GM18511 (cell line): ENCODE measurements at regions not wholly inside any gene's neighbourhood (a gene's known extent, or its start where the extent isn't known, plus 50 kb on each side); places are given as distances from the start of the nearest gene placed in this dataset.

Experiments
- ATAC-seq: cut with Tn5 transposase; IDR thresholded peaks from one replicate; pipeline ENCODE4 v1.9.1; 2021; ENCODE audit warnings: mild to moderate bottlenecking, moderate library complexity; ENCODE audit not compliant: unreplicated experiment

DNA sequence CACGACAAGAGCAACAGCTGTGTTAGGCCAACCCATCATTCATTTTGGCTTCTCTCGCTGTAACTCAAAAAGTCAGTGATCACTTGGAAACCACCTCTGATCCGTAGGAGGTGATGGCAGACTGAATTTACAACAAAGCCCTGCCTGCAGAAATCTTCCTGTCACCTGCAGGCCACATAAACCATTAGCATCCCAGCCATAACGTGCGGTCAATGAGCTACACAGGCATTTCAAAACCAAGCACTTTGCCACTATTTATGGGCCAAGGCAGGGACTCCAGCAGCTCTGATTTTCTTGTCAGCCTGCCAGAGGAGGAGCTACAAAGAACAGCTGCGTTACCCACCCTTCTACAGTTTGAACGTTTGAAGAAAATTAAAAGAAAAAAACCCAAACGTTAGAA lies 228.1 kb upstream of the PPARGC1A start:
- no peak for ATAC-seq

DNA sequence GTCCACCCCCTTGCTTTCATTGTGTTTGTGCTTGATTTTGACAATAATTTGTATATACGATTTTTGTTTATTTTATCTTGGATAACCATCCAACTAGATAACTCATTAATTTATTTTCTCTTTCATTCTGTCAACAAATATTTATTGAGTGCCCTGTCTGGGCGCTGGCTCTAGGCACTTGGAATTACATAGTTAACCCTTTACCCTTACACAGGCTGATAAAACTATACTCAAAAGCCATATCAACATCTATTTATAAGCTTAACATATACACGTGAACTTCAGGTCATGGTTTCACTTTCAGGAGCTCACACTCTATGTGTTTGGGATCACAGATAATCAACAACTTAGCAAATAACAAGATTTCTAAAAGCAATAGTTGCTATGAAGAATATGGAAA lies 226.3 kb upstream of the PPARGC1A start:
- no peak for ATAC-seq

DNA sequence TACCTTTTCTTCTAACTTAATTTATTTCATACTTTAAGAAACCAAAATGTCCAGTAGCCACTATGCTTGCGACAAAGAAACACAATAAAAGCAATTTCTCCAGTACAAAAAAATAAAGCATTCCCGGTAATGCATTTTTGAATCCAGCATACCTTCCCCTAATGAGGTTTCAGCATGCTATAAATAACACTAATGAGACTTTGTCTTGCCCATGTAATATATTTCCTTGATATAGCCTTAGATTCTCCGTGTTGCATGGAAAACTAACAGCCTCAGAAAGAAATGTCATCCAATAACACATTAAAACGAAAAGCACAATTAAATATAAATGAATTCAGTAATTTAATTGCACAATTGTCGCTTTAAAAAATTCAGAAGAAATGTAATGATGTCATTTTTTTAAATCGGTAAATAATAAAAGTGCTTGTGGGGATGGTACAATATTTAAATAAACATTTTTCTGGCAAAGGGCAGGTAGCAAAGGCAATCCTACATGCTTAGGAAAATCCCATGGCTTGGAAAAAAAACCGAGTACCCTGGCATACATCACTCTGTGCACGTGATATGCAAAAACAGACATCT lies 225.2 kb upstream of the PPARGC1A start:
- ATAC-seq, result no peak

DNA sequence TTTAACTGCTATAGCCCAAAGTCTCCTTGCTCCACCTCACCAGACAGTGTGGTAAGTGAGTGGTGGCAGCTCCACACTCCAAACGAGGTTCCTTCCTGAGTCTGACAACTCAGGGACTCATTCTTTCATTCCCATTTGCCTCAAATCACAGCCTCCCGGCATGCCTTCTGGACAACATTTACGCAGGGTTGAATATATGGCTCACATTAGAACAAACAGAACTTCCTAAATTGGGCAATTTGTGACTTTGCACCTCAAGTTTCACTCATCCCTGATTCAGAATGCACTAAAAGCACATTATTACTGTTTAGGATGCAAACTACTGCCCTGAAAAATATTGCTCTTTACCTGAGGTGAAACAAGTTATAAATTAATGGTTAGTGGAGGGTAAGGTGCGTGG lies 224.6 kb upstream of the PPARGC1A start:
- ATAC-seq, result no peak

DNA sequence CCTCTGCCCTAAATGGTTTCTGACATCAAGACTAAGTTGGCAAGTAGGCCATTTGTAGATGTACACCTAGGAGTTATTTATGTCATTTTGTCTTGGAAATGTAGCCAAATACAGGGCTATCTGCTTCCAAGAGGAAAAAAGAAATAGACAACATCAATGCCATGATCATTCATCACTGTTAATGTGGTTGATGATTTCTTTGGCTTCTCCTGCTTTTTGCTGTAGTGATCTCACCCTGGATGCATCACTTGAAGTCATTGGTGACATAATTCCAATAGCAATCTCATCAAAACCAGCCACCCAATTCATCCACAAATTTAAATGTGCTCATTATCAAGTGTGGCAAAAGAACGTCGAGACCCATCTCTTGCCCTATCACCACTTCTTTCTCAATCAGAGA lies 222.6 kb upstream of the PPARGC1A start:
- ATAC-seq, result no peak

DNA sequence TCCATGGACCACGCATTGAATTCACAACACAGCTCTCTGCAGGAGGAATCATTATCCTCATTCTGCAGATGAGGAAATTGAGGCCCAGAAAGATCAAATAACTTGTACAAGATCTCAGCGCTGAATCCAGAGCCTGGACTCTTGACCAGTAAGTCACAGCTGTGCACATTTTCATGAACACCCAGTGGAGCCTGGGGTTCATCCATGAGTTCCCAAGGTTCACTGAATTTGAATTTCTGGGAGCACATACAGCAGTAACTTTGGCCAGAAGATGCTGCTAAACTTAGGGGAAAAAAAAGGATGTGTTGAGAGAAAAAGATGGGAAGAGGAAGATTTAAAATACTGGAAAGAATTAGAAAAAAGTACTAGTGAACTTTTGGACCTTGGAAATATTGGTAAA lies 218.7 kb upstream of the PPARGC1A start:
- no peak for ATAC-seq

DNA sequence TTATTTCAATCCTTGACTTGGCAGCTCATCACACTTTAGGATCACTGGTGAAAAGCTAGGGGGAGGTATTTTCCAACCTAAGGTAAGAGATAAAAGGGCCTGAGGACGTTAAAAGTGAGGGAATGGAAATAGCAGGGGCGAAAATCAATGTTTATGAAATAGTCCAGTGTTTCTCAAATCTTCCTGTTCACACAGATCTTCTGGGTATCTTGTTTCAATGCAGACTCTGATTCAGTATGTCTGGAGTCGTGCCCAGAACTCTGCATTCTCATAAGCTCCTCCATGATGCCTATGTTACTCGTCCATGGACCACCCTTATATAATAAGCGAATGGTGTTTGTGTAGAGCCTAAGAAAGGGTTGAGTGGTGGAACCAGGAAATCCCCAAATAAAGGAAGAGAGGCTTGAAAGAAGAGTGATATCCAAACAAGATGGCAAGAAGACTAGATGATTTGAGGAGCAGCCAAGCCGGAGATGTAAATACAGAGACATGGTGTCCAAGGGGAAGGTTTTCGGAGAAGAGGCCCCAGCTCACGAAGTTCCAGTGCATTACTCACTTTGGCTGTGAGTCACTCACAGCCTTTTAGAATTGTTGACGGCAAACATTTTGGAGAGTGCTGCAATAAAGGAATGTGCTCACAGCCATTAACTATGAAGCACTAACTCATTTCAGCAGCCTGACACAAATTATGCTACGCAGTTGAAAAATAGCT lies 215.6 kb upstream of the PPARGC1A start:
- ATAC-seq, result no peak

DNA sequence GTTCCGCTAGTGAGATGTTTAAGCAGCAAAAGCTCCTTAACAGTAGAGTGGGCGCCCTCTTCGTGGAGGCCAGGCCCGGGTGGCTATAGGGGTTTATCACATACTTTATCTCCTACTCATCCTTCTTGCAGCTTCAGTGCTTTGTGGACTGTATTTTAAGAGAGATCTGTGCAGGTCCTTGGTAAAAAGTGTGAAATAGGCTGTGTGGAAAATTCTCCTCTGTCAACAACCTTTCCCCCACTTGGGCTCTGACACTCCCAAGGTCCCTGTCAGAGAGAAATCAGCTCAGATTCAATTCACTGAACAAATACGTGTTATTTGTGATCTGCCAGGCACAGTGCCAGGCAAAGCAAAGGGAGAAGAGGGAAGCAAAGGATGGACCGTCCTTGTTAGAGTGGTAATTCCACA lies 214.3 kb upstream of the PPARGC1A start:
- ATAC-seq, result no peak

DNA sequence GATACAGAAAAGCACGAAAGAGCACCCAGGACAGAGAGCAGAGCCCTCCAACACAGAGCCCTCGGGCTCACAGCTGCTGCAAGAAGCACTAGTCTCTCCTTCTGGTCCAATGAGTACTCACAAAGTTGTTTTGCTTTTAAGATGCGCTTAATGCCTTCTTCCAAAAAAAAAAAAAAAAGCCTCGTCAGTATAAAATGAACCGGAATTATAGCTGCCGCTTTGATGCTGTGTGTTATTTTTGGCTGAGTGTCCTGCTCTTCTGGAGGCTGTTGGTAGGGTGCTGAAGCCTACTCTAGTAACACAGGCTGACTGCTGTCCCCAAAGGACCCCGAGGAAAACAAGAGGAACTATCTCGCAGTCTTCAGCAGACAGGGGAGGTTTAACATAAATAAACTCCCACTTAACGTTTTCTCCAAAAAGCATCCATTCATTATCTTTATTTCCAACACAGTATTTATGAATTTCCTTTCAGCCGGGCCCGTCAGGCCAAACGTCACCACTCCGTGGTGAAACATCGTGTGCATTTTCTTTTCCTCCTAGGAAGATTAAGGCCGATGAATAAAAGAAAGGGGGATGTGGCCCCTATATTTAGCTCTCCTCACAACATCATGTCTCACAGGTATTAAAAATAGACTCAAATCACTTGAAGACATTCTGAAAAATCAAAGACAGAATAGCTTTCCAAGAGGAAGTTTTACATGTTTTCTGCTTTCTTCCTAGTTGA lies 213.7 kb upstream of the PPARGC1A start:
- no peak for ATAC-seq

DNA sequence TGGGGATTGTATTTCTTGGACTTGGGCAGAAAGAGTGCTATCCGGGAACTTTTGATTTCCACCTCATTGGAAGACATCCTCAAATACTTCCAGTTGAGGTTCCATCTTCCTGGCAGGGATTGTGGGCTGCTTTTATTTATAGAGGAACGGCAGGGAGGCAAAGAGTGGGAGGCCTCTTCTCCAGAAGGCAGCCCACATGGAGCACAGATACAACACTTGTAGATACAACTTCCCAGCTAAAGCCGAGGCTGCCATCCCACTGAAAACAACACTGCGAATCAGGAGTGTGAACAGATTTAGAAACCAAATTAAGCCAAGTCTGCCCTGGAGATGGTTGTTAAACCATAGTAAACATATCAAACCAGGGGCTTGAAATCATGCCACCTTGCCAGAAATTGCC lies 212.8 kb upstream of the PPARGC1A start:
- no peak for ATAC-seq

DNA sequence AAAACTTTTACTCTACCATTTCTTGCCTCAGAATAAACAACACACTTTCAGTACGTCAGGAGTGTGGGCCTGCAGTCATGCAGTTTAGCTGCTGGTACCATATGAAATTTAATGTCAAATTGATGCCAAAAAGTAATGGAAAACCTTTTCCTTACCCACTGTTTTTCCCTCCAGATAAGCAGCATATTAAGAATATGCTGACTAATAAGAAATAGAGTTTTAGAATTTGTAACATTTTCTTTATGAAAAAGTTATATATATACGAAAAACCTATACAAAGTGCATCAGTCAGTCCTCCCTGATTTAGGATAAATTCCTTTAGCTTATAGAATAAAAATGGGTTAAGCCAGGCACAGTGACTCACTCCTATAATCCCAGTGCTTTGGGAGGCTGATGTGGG lies 206.8 kb upstream of the PPARGC1A start:
- no peak for ATAC-seq

DNA sequence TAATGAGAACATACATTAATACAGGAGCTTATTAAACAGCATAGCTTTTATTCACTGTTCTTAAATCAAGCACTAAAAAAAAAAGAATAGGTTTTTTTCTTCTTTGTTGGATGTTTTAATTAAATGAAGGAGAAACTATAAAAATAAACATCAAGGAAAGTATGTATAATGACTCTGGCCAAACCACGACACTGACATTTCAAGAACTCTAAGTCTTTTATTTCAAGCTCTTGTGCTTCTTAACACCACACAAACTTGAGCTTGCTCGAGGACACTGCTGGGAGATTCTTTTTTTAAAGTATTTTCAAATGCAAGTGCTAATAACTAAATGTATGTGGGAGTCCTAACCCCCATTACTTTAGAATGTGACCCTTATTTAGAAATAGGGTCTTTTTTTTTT lies 204.9 kb upstream of the PPARGC1A start:
- no peak for ATAC-seq

DNA sequence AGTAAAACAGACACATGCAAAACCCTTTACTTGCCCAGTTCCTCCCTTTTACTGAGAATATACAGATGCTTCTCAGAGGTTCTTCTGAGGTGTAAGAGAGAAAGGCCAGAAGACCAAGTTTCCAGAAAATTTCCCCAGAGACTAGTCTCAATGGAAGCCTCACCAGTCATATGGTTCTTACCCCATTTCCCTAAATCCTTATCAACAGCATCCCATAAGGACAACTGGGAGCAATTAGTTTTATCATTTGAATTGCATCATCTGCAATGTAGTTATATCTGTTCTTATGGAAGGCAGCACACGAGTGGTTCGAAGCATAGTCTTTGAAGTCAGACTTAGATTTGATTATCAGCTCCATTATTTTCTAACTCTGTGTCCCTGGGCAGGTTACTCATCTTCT lies 203.6 kb upstream of the PPARGC1A start:
- ATAC-seq, result no peak

DNA sequence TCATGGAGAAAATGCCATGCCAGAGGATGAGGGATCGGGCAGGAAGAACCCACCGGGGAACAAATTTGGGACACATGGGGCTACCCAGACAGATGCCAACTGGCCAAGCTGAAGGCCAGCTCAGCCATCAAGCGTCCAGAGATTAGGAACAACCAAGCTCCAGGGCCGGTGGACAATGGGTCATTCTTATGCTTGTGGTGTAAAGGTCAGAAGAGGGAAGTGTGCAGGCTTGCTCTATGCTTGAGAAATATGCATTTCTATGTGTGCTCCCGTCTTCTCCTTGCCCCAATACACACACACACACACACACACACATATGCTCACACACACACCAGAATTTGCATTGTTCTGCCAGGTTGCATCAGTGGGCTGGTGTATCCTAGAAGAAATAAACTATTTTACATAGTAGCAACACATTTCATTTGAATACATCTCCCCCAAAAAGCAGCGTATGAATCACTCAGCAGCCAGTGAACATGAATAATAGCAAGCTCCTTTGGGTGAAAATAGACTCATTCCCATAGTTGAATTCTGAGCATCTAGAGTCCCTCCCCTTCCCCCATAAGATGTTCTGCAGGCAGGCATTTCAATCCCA lies 201.9 kb upstream of the PPARGC1A start:
- no peak for ATAC-seq

DNA sequence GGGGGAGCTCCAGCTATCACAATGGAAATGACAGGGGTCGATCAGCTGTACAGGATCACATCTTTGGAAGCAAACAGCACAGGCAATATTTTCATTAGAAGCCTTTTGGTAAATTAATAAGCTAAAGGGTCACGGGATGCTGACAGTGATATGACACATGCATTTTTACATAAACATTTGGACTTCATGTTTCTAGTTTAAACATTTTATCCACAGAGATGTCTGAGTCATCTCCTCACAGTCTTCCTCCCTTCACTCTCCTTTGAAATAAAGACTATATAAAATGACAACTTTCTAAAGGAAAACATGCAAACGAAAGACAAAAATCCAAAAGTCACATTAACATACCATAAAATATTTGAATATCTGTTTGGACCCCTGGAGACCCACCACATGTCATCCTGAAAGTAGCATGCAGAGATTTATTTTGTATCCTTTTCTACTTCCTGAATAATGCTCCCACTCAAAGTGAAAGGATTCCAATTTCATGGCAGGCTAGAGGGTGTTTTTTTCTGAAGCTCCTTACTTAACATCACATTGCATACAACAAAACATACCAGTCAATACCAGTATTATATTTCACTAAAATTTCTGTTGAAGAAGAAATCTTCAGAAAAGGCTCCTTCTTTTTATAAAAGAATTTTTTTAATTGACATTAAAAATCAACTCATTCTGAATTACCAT lies 200.1 kb upstream of the PPARGC1A start:
- ATAC-seq, result no peak

DNA sequence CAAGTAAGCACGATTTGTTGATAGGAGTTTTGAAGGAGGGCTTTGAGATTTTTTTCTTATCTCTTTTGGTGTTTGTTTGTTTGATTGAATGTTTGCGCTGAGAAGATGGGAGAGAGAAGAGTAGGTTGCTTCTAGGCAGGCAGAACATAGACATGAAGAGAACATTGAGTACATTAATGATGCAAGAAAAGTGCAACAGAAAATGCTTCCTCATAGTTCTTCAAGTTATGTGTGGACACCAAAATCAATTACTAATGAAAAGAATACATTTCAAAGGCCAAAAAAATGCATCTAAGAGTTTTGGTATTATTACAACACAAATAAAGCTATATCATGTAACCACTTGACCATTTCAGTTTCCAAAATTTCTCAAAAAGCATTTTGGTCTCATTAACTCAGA lies 191.0 kb upstream of the PPARGC1A start:
- no peak for ATAC-seq

DNA sequence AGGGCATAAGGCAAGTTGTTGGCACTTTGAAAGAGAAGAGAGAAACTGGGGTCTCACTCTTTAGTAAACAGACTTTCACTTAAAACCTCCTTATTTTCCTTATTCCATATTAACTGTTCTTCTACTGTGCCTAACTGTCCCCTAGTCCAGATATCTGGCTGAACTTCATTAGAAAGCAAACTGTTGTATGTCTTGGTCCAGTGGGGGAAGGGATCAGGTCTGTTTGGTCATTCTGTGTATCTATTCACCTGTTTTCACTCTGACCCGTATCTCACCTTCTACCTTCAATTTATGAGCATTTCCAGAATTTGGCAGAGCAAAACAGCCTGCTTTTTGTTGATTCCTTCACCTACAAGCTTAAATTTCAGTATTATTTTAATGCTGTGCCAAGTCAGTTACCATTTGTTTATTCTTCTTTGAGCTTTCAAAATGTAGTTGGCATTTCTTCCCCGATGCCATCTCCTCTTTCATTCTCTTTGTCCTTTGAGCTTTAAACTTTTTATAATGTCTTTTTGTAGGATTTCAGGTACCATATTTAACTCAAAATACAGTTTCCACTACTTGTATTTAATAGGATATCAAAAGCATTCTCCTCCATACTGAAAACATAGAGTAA lies 188.6 kb upstream of the PPARGC1A start:
- ATAC-seq, result no peak

DNA sequence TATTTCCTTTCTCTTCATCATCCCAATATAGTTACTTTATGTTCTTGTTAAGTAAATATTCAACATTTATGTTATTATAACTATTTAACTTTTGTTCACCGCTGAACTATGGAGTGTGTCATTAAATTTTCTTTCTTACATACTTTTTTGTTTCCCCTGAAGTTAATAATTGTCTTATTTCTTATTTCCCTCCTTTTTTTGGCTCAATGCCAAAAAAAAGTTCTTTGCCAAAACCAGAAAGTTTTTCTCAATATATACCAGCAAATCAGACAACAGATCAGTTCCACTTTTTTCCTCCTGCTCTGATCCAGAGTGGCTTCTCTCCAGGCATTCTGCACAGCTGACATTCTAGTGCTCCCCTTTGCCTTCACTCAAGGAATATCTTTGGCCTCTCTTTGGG lies 187.0 kb upstream of the PPARGC1A start:
- no peak for ATAC-seq

DNA sequence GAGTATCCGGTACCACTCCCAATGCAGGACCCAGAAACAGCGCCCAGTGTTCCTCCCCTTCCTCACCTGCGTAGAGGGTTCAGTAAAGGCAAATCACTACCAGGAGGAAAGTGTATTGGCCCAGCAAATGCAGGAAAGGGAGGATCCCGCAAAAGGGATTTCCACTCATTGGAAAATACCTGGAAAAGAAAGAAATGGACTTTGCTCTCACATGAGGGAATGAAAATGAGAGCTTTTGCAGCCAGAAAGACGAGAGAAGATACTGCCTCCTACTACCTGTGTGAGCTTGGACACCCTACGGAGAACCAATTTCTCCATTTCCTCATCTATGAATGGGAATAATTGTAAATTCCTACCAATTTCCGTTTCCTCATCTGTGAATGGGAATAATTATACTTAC lies 184.1 kb upstream of the PPARGC1A start:
- ATAC-seq, result no peak

DNA sequence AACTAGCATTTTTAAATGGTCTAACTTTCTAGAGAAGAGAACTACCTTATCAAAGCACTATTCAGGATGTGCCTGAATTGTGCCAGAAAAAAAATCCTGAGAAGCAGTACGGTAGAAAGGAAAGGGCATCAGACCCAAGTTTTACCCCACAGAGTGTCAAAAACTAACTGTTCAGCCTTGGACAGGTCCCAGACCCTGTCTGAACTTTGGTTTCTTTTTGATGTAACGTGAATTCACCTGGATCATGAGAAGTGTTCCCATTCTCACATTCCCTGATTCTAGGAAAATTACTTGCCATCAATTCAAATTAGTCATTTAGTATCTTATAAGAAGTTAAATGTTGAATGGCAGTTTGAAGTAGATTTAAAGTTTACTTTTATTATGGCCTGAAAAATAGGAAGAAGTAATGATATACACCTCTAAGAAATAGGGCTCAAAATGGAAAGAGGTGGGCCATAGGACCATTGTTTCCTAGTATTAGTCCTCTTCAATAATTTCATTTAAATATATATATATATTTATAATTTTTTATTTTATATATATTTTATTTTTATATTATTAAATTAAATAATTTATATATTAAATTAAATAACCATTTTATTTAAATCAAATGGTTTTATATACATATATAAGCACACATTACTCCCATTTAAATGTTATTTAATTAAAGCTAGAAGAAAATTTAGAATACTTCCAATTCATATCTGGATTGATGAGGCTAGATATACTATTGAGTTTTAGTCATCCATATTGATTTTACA lies 181.9 kb upstream of the PPARGC1A start:
- ATAC-seq, result no peak
